Natural killer cell (primary cell): ENCODE measurements at regions not wholly inside any gene's neighbourhood (a gene's known extent, or its start where the extent isn't known, plus 50 kb on each side); places are given as distances from the start of the nearest gene placed in this dataset.

Experiments used
- ATAC-seq, 3 donors: fragments of 150-1000 bp in 2 of 3; fragments of 200-7000 bp in 1 of 3; cut with Tn5 transposase; 1 replicate in 1 of 3; 2 replicates in 2 of 3; pipeline ENCODE4 v1.10.0; 2021; ENCODE audit warnings: mild to moderate bottlenecking in 2 of 3, moderate library complexity in 2 of 3
- DNase-seq, 2 donors: peaks; one replicate each; pipeline versions ENCODE4 v3.0.0 to v3.0.0-alpha.2; 2013 to 2021; ENCODE audit warnings: mixed read lengths in 1 of 2
- H3K27ac ChIP-seq: one replicate; pipeline ENCODE4 v1.5.1; 2013; ENCODE audit warnings: mild to moderate bottlenecking, low read length
- H3K27me3 ChIP-seq: one replicate; pipeline ENCODE4 v1.6.1; 2013; ENCODE audit warnings: low read length; ENCODE audit not compliant: control insufficient read depth, insufficient read depth
- H3K36me3 ChIP-seq: one replicate; pipeline ENCODE4 v1.6.1; 2013; ENCODE audit warnings: low read length; ENCODE audit not compliant: control insufficient read depth, insufficient read depth
- H3K4me1 ChIP-seq: one replicate; pipeline ENCODE4 v1.6.1; 2013; ENCODE audit warnings: low read length; ENCODE audit not compliant: control insufficient read depth, insufficient read depth
- H3K4me3 ChIP-seq: one replicate; pipeline ENCODE4 v1.5.1; 2013; ENCODE audit warnings: low read length
- H3K9me3 ChIP-seq: one replicate; pipeline ENCODE4 v1.6.1; 2013; ENCODE audit warnings: low read length; ENCODE audit not compliant: control insufficient read depth, insufficient read depth
- H3K27ac Mint-ChIP-seq, 2 donors: one replicate each; pipeline ENCODE4 v1.8.0; 2022; ENCODE audit warnings: mild to moderate bottlenecking in 2 of 2, mixed read lengths in 2 of 2, moderate library complexity in 1 of 2
- H3K27me3 Mint-ChIP-seq, 2 donors: one replicate each; pipeline ENCODE4 v1.8.0; 2022; ENCODE audit warnings: low read depth in 2 of 2, mixed read lengths in 2 of 2
- H3K36me3 Mint-ChIP-seq: one replicate; pipeline ENCODE4 v1.8.0; 2022; ENCODE audit warnings: mixed read lengths
- H3K4me1 Mint-ChIP-seq, 2 donors: one replicate each; pipeline ENCODE4 v1.8.0; 2022; ENCODE audit warnings: mixed read lengths in 2 of 2
- H3K4me3 Mint-ChIP-seq: one replicate; pipeline ENCODE4 v1.8.0; 2022; ENCODE audit warnings: mild to moderate bottlenecking, moderate library complexity, mixed read lengths
- H3K9me3 Mint-ChIP-seq, 2 donors: one replicate each; pipeline ENCODE4 v1.8.0; 2022; ENCODE audit warnings: mixed read lengths in 2 of 2
- CTCF ChIP-seq: fragments of 200-600 bp; IDR thresholded peaks from one replicate; pipeline ENCODE4 v1.8.0; 2022; ENCODE audit warnings: antibody characterized with exemption
- WGBS: methylation state at CpG from one replicate; pipeline ENCODE4 v1.1.7; 2013; ENCODE audit warnings: missing lambda C conversion rate; ENCODE audit not compliant: insufficient coverage; 5-methylcytosine and 5-hydroxymethylcytosine counted together
- intact Hi-C: fragments of 100-400 bp; cut with micrococcal nuclease; formaldehyde crosslinking; loops from one replicate; pipeline ENCODE4 v1.14.2; 2022

GRCh38 chr10:104563051-104563450 lies 78.0 kb upstream of the SORCS3 start:
- no peaks in the 10 kb centered on the region for H3K4me1 ChIP-seq
- H3K27me3 ChIP-seq, result no peaks in the 10 kb centered on the region
- H3K4me3 ChIP-seq, result no peak overlapping the region
- Mint-ChIP-seq H3K36me3 (no peaks in the 10 kb centered on the region), H3K9me3 (no peaks in the 10 kb centered on the region), H3K4me1 (no peaks in the 10 kb centered on the region), H3K4me3 (no peak overlapping the region), H3K27me3 (peaks cover 17 to 28% of the 10 kb centered on the region in 2 donors), H3K27ac (no peak overlapping the region)
- no CpG with 5 or more reads among the region's 1 CpG for WGBS
- intact Hi-C loops, result no loop called here
- no peaks in the 10 kb centered on the region for H3K36me3 ChIP-seq
- H3K27ac ChIP-seq, result no peak overlapping the region
- ATAC-seq (no peak), DNase-seq (no peak)
- no peaks in the 10 kb centered on the region for H3K9me3 ChIP-seq
- TF ChIP-seq CTCF, result no peak

GRCh38 chr10:104563548-104563947 lies 77.5 kb upstream of the SORCS3 start:
- no peaks in the 10 kb centered on the region for H3K36me3 Mint-ChIP-seq
- Histone ChIP-seq H3K27ac (no peak overlapping the region), H3K9me3 (no peaks in the 10 kb centered on the region), H3K36me3 (no peaks in the 10 kb centered on the region), H3K4me1 (no peaks in the 10 kb centered on the region), H3K4me3 (no peak overlapping the region), H3K27me3 (no peaks in the 10 kb centered on the region)
- ATAC-seq (no peak), DNase-seq (no peak)
- peaks cover 17 to 28% of the 10 kb centered on the region in 2 donors for H3K27me3 Mint-ChIP-seq
- no peak for TF ChIP-seq CTCF
- no peaks in the 10 kb centered on the region for H3K4me1 Mint-ChIP-seq
- H3K27ac Mint-ChIP-seq, result no peak overlapping the region
- intact Hi-C loops, result no loop called here
- no peak overlapping the region for H3K4me3 Mint-ChIP-seq
- H3K9me3 Mint-ChIP-seq, result no peaks in the 10 kb centered on the region

- DNase-seq, result no peak
- Histone ChIP-seq H3K27ac (no peak overlapping the region), H3K27me3 (peaks cover 3% of the 10 kb centered on the region), H3K4me3 (no peak overlapping the region), H3K4me1 (no peaks in the 10 kb centered on the region), H3K36me3 (no peaks in the 10 kb centered on the region), H3K9me3 (no peaks in the 10 kb centered on the region)
- Mint-ChIP-seq H3K27me3 (peaks cover 15 to 23% of the 10 kb centered on the region in 2 donors), H3K9me3 (peaks cover 9 to 17% of the 10 kb centered on the region in 2 donors), H3K27ac (no peak overlapping the region), H3K4me1 (no peaks in the 10 kb centered on the region), H3K4me3 (no peak overlapping the region), H3K36me3 (peaks cover 21% of the 10 kb centered on the region)
- 71% methylated on average over 1 of the region's 1 CpG for WGBS
- no peak for TF ChIP-seq CTCF
- ATAC-seq, result no peak
- intact Hi-C loops, result no loop called here
Measured at GRCh38 chr10:104574427-104574826, 66.7 kb upstream of the SORCS3 start.

GRCh38 chr10:104574838-104575237 lies 66.3 kb upstream of the SORCS3 start:
- Mint-ChIP-seq H3K4me1 (no peaks in the 10 kb centered on the region), H3K27ac (no peak overlapping the region), H3K36me3 (peaks cover 17% of the 10 kb centered on the region), H3K27me3 (peaks cover 14 to 19% of the 10 kb centered on the region in 2 donors), H3K9me3 (peaks cover 5 to 14% of the 10 kb centered on the region in 2 donors), H3K4me3 (no peak overlapping the region)
- ATAC-seq (no peak), DNase-seq (no peak)
- intact Hi-C loops, result no loop called here
- no peaks in the 10 kb centered on the region for H3K4me1 ChIP-seq
- no peaks in the 10 kb centered on the region for H3K36me3 ChIP-seq
- no peaks in the 10 kb centered on the region for H3K9me3 ChIP-seq
- H3K4me3 ChIP-seq, result no peak overlapping the region
- TF ChIP-seq CTCF, result no peak
- peaks cover 3% of the 10 kb centered on the region for H3K27me3 ChIP-seq
- no peak overlapping the region for H3K27ac ChIP-seq
